GM12875 (cell line): ENCODE measurements at regions not wholly inside any gene's neighbourhood (a gene's known extent, or its start where the extent isn't known, plus 50 kb on each side); places are given as distances from the start of the nearest gene placed in this dataset.

Source experiments
- H3K4me3 ChIP-seq: one replicate; pipeline ENCODE4 v1.5.1; 2011; ENCODE audit warnings: low read depth, low read length, control low read depth
- CTCF ChIP-seq: IDR thresholded peaks from 2 replicates; pipeline ENCODE4 v1.5.1; 2011; ENCODE audit warnings: low read depth, mild to moderate bottlenecking, control low read depth, inconsistent platforms, low read length, moderate library complexity, borderline replicate concordance; ENCODE audit not compliant: insufficient read depth

GRCh38 chr10:58968389-58968755 is 208.1 kb upstream of the PHYHIPL start:
- TF ChIP-seq CTCF, result no peak
- no peak overlapping the region for H3K4me3 ChIP-seq

GRCh38 chr10:58969576-58969975 is 206.9 kb upstream of the PHYHIPL start:
- no peak overlapping the region for H3K4me3 ChIP-seq
- TF ChIP-seq CTCF, result no peak

- no peak overlapping the region for H3K4me3 ChIP-seq
- TF ChIP-seq CTCF, result no peak
Observed at GRCh38 chr10:58970160-58970915, 206.1 kb upstream of the PHYHIPL start.

- no peak for TF ChIP-seq CTCF
- H3K4me3 ChIP-seq, result no peak overlapping the region
Observed at GRCh38 chr10:58971211-58971610, 205.2 kb upstream of the PHYHIPL start.

- H3K4me3 ChIP-seq, result no peak overlapping the region
Observed at GRCh38 chr10:58971796-58972491, 204.5 kb upstream of the PHYHIPL start.

GRCh38 chr10:58972576-58973234 is 203.7 kb upstream of the PHYHIPL start:
- TF ChIP-seq CTCF, result no peak
- no peak overlapping the region for H3K4me3 ChIP-seq

More at GRCh38 chr10:58971796-58972491, 204.5 kb upstream of the PHYHIPL start:
- no peak for TF ChIP-seq CTCF
